ENCODE measurements at regions not wholly inside any gene's neighbourhood (a gene's known extent, or its start where the extent isn't known, plus 50 kb on each side); places are given as distances from the start of the nearest gene placed in this dataset.

DNA sequence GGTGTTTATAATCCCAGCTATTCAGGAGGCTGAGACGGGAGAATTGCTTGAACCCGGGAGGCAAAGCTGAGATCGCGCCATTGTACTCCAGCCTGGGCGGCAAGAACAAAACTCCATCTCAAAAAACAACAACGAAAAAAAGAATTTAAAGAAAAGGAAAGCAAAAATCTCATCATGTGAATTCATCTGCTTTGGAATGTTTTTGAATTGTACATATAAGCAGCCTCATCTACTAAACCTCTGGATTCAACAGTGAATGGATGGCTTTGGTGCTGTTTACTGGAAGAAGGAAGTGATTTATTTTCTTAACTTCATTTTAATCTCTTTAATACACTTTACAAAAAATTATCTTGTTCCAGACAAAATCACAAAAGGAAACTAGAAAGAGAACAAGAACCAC is 51.8 kb upstream of the PNRC1 start:
- no peak for DNase-seq (ENCODE audit: low spot score)

DNA sequence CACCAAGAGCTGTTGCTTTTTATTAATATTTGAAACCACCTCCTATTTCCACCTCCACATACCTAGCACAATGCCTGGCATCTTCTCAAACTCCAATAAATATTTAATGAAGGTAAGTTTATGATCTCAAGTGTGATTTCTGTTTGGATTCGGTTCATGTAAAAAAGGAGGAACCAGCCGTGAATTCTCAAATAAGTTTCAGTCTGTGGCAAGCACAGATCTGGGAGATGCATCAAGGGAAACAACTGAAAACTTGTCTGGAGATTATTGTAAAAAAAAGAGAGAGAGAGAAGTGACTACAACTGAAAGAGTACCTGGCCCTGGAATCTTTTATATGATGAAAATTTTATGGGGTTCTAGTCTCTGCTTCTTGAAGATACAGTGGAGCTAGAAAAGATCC is 52.8 kb upstream of the PNRC1 start:
- DNase-seq (ENCODE audit: low spot score), result no peak

DNA sequence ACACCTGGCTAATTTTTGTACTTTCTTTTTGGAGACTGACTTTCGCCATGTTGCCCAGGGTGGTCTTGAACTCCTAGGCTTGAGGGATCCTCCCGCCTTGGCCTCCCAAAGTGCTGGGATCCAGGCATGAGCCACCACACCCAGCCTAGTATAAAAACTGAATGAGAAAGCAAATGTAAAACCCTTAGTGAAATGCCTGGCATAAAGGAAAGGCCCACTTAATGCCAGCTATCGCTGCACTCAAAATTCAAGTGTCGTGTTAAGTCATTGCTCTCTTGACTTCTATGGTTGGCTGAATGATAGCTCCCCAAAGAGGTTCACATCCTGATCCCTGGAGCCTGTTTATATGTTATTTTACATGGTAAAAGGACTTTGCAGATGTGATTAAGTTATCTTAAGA is 54.4 kb upstream of the PNRC1 start:
- no peak for DNase-seq (ENCODE audit: low spot score)

DNA sequence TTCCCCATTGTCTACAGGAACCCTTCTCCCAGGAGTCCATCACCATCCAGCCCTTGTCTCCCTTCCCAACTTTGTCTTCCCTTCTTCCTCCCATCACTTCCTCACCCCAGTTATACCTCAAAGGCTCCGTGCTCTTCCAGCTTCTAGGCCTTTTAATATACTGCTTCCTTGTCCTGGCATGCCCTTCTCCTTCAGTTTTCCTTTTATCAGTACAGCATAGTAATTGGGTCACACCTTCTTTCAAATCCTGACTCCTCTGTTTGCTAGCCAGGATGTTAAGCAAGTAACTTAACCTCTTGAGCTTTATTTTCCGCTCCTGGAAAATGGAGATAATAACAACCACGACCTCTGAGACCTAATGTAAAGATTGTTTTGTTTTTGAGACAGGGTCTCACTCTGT is 54.9 kb upstream of the PNRC1 start:
- DNase-seq (ENCODE audit: low spot score), result no peak

DNA sequence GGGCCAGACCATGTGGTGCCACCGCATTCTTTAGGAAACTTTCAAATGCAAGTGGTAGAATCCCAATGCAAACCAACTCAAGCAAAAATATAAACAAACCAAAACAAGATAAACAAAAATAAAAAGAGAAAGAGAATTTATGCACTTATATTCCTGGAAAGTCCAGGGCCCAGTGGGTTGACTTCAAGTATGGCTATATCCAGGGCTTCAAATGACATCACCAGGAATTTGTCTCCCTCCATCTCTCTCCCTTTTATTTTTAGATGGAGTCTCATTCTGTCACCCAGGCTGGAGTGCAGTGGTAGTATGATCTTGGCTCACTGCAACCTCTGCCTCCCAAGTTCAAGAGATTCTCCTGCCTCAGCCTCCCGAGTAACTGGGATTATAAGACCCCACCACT is 56.1 kb upstream of the PNRC1 start:
- DNase-seq (ENCODE audit: low spot score), result no peak

DNA sequence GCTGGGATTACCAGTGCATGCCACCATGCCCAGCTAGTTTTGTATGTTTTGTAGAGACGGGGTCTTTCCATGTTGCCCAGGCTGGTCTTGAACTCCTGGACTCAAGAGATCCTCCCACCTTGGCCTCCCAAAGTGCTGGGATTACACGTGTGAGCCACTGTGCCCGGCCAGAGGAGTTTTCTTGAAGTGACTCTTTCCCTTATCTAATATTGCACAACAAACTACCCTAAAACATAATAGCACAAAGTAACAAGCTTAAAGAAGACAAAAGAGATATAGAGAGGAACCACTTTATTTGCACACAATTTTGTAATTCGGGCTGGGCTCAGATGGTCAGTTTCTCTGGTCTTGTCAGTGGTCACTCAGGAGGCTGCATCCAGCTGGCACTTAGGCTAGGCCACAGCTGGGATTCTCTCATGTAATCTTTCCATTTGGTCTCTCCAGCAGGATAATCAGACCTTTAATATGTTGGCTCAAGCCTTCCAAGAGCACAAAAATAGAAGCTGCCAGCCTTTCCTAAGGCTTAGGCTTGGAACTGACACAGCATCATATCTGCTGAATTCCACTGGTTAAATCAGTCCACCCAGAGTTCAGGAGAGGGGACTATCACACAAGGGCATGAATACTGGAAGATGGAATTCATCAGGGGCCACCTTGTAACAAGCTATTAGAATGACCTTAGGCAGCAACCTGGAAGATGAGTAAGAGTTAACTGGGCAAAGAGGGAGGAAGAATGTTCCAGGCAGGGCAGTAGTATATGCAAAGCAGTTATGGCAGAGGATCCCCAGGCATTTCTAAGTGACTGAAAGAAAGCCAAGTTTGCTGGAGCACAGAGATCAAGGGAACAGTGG is 56.7 kb upstream of the PNRC1 start:
- DNase-seq (ENCODE audit: low spot score), result peak; percentile 38

DNA sequence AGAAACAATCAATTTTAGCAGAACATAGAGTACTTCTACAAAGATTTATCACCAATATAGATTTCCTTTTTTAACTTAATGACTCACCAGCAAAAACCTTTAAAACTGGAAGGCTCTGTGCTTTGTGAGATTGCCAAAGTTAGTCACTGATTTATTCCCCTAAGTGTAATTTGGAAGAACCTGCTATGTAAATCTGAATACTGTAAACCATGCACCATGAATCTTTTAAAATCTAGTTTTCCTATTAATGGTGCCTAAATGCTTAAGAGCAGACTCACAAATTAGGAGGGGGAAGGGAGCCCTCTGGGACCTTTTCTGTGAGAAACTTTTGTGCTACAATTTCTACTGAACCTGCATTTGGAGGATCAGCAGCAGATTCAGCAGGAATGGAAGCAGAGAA is 57.8 kb upstream of the PNRC1 start:
- no peak for DNase-seq (ENCODE audit: low spot score)

DNA sequence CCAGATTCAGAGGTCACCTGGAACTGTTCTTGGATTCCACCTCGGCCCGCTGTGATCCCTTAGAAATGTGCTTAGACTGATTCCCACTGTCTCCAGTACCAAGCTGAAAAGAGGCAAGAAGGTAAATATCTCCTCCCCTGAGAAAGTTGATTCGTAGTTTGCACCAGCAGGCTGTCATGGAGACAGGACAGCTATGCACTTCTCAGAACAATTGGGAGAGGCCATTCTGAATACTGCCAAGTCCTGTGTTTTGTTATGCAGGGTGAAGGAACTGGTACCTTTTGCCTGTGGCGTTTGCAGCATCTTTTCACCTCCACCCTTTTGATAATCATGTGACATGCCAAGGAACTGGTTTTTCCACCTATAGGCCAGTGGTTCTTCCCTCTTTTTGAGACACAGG is 58.2 kb upstream of the RNGTT start:
- DNase-seq (ENCODE audit: low spot score), result no peak

DNA sequence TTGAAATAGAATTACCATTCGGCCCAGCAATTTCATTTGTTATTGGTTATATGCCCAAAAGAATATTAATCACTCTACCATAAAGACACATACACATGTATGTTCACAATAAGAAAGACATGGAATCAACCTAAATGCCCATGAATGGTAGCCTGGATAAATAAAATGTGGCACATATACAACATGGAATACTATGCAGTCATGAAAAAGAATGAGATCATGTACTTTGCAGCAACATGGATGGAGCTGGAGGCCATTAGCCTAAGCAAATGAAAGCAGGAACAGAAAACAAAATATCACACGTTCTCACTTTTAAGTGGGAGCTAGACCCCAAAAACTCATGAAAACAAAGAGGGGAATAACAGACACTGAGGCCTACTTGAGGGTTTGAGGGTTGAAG is 52.6 kb upstream of the RNGTT start:
- no peak for DNase-seq (ENCODE audit: low spot score)

DNA sequence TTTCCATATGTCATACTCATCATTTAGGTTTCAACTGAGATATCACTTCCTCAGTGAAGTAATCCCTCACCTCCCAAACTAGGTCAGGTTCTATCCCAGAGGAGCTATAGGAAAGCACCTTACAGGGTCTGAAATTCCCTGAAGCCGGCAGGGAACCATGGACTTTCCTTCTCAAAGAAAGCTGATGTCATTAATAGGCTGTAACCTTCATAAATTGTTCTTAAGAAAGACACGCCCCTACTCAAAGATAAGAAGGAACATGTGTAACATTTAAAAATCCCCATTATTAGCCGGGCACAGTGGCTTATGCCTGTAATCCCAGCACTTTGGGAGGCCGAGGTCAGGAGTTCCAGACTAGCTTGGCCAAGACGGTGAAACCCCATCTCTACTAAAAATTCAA is 50.0 kb upstream of the RNGTT start:
- DNase-seq (ENCODE audit: low spot score), result no peak

Data from cerebellar cortex (tissue), 1 donor.